ENCODE measurements at regions not wholly inside any gene's neighbourhood (a gene's known extent, or its start where the extent isn't known, plus 50 kb on each side); places are given as distances from the start of the nearest gene placed in this dataset.
"Not testable (repeated sequence)": the region's sequence is repeated elsewhere in the genome, so short reads cannot be mapped to it uniquely, and the experiment has no call there.

GRCh38 chr10:8334631-8335030 lies 280.1 kb downstream of the GATA3 start:
- no peak for DNase-seq (ENCODE audit: low read depth in 2 of 3, low spot score in 2 of 3)

GRCh38 chr10:8336629-8337331 lies 282.3 kb downstream of the GATA3 start:
- no peak for DNase-seq (ENCODE audit: low read depth in 2 of 3, low spot score in 2 of 3)

GRCh38 chr10:8337332-8337651 lies 282.8 kb downstream of the GATA3 start:
- no peak for DNase-seq (ENCODE audit: low read depth in 2 of 3, low spot score in 2 of 3)

- no peak for DNase-seq (ENCODE audit: low read depth in 2 of 3, low spot score in 2 of 3)
These were observed 283.8 kb downstream of the GATA3 start for GRCh38 chr10:8338177-8338766.

GRCh38 chr10:8344756-8345155 lies 290.3 kb downstream of the GATA3 start:
- DNase-seq (ENCODE audit: low read depth in 2 of 3, low spot score in 2 of 3), result no peak

- no peak for DNase-seq (ENCODE audit: low read depth in 2 of 3, low spot score in 2 of 3)
These were observed 292.4 kb downstream of the GATA3 start for GRCh38 chr10:8346861-8347260.

GRCh38 chr10:8347614-8348013 lies 293.1 kb downstream of the GATA3 start:
- DNase-seq (ENCODE audit: low read depth in 2 of 3, low spot score in 2 of 3), result not testable (repeated sequence)

- no peak for DNase-seq (ENCODE audit: low read depth in 2 of 3, low spot score in 2 of 3)
These were observed 295.2 kb downstream of the GATA3 start for GRCh38 chr10:8349610-8350249.

- no peak for DNase-seq (ENCODE audit: low read depth in 2 of 3, low spot score in 2 of 3)
These were observed 295.9 kb downstream of the GATA3 start for GRCh38 chr10:8350250-8350967.

- no peak for DNase-seq (ENCODE audit: low read depth in 2 of 3, low spot score in 2 of 3)
These were observed 297.9 kb downstream of the GATA3 start for GRCh38 chr10:8352171-8353075.

GRCh38 chr10:8356283-8356682 lies 301.8 kb downstream of the GATA3 start:
- no peak for DNase-seq (ENCODE audit: low read depth in 2 of 3, low spot score in 2 of 3)

GRCh38 chr10:8359467-8359866 lies 305.0 kb downstream of the GATA3 start:
- no peak for DNase-seq (ENCODE audit: low read depth in 2 of 3, low spot score in 2 of 3)

GRCh38 chr10:8360365-8360764 lies 305.9 kb downstream of the GATA3 start:
- no peak for DNase-seq (ENCODE audit: low read depth in 2 of 3, low spot score in 2 of 3)

GRCh38 chr10:8360814-8361509 lies 306.5 kb downstream of the GATA3 start:
- no peak for DNase-seq (ENCODE audit: low read depth in 2 of 3, low spot score in 2 of 3)

- DNase-seq (ENCODE audit: low read depth in 2 of 3, low spot score in 2 of 3), result no peak
These were observed 307.0 kb downstream of the GATA3 start for GRCh38 chr10:8361510-8361844.

GRCh38 chr10:8365935-8366911 lies 311.7 kb downstream of the GATA3 start:
- peak in 2 of 3 experiments; percentile 24 to 31 for DNase-seq (ENCODE audit: low read depth in 2 of 3, low spot score in 2 of 3)

GRCh38 chr10:8367672-8368411 lies 313.4 kb downstream of the GATA3 start:
- DNase-seq (ENCODE audit: low read depth in 2 of 3, low spot score in 2 of 3), result not testable (repeated sequence)

GRCh38 chr10:8369666-8370065 lies 315.2 kb downstream of the GATA3 start:
- DNase-seq (ENCODE audit: low read depth in 2 of 3, low spot score in 2 of 3), result no peak

GRCh38 chr10:8374334-8374733 lies 319.8 kb downstream of the GATA3 start:
- no peak for DNase-seq (ENCODE audit: low read depth in 2 of 3, low spot score in 2 of 3)

All from activated CD8-positive, alpha-beta memory T cell treated with anti-CD3 and anti-CD28 coated beads for 48 hours (primary cell).